Tibial nerve (tissue), 3 donors: ENCODE measurements at regions not wholly inside any gene's neighbourhood (a gene's known extent, or its start where the extent isn't known, plus 50 kb on each side); places are given as distances from the start of the nearest gene placed in this dataset.

Experiments used
- POLR2A ChIP-seq, 2 donors: fragments of 450-650 bp; IDR thresholded peaks; one replicate each; pipeline ENCODE4 v1.6.1; 2017; ENCODE audit warnings: antibody characterized with exemption in 2 of 2, mild to moderate bottlenecking in 2 of 2, moderate library complexity in 2 of 2
- TF ChIP-seq, protein P1 (sequence below), 5 experiments: fragments of 200-600 bp in 3 of 5; fragments of 450-650 bp in 2 of 5; sonication (generic) in 3 of 5; IDR thresholded peaks; one replicate each; pipeline ENCODE4 v1.5.1; 2016 to 2019; ENCODE audit warnings: antibody characterized with exemption in 5 of 5, mild to moderate bottlenecking in 3 of 5, moderate library complexity in 2 of 5

DNA sequence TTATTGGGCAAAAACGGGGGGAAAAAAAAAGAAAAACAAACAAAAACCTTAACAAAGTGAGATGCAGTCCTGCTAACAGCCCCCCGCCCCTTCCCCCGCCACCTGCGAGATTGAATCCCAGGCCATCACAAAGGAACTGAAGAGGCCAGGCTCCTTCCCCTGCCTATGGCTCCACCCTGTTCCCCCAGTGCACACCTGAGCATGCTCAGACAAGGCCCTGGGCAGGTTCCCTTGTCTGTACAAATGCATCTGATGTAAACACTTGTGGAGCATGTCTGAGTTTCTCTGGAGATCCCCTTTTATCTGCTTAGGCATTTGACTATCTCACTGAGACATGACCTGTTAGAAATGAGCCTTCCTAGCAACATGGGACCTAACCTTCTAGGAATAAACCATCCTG lies 983.7 kb upstream of the PABPC4L start:
- TF ChIP-seq, protein P1, sequence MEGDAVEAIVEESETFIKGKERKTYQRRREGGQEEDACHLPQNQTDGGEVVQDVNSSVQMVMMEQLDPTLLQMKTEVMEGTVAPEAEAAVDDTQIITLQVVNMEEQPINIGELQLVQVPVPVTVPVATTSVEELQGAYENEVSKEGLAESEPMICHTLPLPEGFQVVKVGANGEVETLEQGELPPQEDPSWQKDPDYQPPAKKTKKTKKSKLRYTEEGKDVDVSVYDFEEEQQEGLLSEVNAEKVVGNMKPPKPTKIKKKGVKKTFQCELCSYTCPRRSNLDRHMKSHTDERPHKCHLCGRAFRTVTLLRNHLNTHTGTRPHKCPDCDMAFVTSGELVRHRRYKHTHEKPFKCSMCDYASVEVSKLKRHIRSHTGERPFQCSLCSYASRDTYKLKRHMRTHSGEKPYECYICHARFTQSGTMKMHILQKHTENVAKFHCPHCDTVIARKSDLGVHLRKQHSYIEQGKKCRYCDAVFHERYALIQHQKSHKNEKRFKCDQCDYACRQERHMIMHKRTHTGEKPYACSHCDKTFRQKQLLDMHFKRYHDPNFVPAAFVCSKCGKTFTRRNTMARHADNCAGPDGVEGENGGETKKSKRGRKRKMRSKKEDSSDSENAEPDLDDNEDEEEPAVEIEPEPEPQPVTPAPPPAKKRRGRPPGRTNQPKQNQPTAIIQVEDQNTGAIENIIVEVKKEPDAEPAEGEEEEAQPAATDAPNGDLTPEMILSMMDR (IDR thresholded peaks at IDR 0.05): no peak
- TF ChIP-seq POLR2A (IDR thresholded peaks at IDR 0.05): no peak
